ENCODE measurements at regions not wholly inside any gene's neighbourhood (a gene's known extent, or its start where the extent isn't known, plus 50 kb on each side); places are given as distances from the start of the nearest gene placed in this dataset.

GRCh38 chr5:170159947-170160346 lies 54.2 kb downstream of the FOXI1 start:
- TF ChIP-seq CTCF (IDR thresholded peaks at IDR 0.05; ENCODE audit: low read depth, low read length), result no peak
- Histone ChIP-seq H3K4me3 (ENCODE audit: low read depth, low read length) (no peak overlapping the region), H3K9me3 (ENCODE audit: control insufficient read depth, insufficient read depth, low read length) (no peaks in the 10 kb centered on the region), H3K27me3 (ENCODE audit: control insufficient read depth, insufficient read depth, low read length) (no peaks in the 10 kb centered on the region), H3K27ac (ENCODE audit: low read depth, low read length) (no peak overlapping the region)
- no peak for DNase-seq (ENCODE audit: low read depth, low spot score)
- CTCF ChIA-PET, result no interaction called here
- POLR2A ChIA-PET, result no interaction called here

GRCh38 chr5:170161069-170161468 lies 55.4 kb downstream of the FOXI1 start:
- no peak overlapping the region for H3K27ac ChIP-seq (ENCODE audit: low read depth, low read length)
- POLR2A ChIA-PET, result interaction anchor here (0.6 kb wide), 1 partner anchor 374 kb away, joined by 4 read pairs; no protein-coding TSS in a partner anchor
- H3K9me3 ChIP-seq (ENCODE audit: control insufficient read depth, insufficient read depth, low read length), result no peaks in the 10 kb centered on the region
- no peaks in the 10 kb centered on the region for H3K27me3 ChIP-seq (ENCODE audit: control insufficient read depth, insufficient read depth, low read length)
- DNase-seq (ENCODE audit: low read depth, low spot score), result no peak
- CTCF ChIA-PET, result interaction anchor here (1.1 to 1.7 kb wide), 2 partner anchors 23 to 61 kb away, joined by 3 to 4 read pairs; no protein-coding TSS in a partner anchor
- TF ChIP-seq CTCF (IDR thresholded peaks at IDR 0.05; ENCODE audit: low read depth, low read length), result no peak
- H3K4me3 ChIP-seq (ENCODE audit: low read depth, low read length), result no peak overlapping the region

GRCh38 chr5:170162631-170163321 lies 57.1 kb downstream of the FOXI1 start:
- Histone ChIP-seq H3K9me3 (ENCODE audit: control insufficient read depth, insufficient read depth, low read length) (no peaks in the 10 kb centered on the region), H3K27ac (ENCODE audit: low read depth, low read length) (no peak overlapping the region), H3K27me3 (ENCODE audit: control insufficient read depth, insufficient read depth, low read length) (no peaks in the 10 kb centered on the region), H3K4me3 (ENCODE audit: low read depth, low read length) (no peak overlapping the region)
- TF ChIP-seq CTCF (IDR thresholded peaks at IDR 0.05; ENCODE audit: low read depth, low read length), result no peak
- DNase-seq (ENCODE audit: low read depth, low spot score), result no peak
- ChIA-PET POLR2A (no interaction called here), CTCF (no interaction called here)

- Histone ChIP-seq H3K9me3 (ENCODE audit: control insufficient read depth, insufficient read depth, low read length) (no peaks in the 10 kb centered on the region), H3K27ac (ENCODE audit: low read depth, low read length) (no peak overlapping the region), H3K27me3 (ENCODE audit: control insufficient read depth, insufficient read depth, low read length) (peaks cover 2% of the 10 kb centered on the region), H3K4me3 (ENCODE audit: low read depth, low read length) (no peak overlapping the region)
- TF ChIP-seq CTCF (IDR thresholded peaks at IDR 0.05; ENCODE audit: low read depth, low read length), result no peak
- ChIA-PET CTCF (no interaction called here), POLR2A (no interaction called here)
- no peak for DNase-seq (ENCODE audit: low read depth, low spot score)
These were observed 58.4 kb downstream of the FOXI1 start for GRCh38 chr5:170164087-170164486.

- POLR2A ChIA-PET, result no interaction called here
- DNase-seq (ENCODE audit: low read depth, low spot score), result no peak
- Histone ChIP-seq H3K27ac (ENCODE audit: low read depth, low read length) (no peak overlapping the region), H3K27me3 (ENCODE audit: control insufficient read depth, insufficient read depth, low read length) (peaks cover 2% of the 10 kb centered on the region), H3K4me3 (ENCODE audit: low read depth, low read length) (no peak overlapping the region), H3K9me3 (ENCODE audit: control insufficient read depth, insufficient read depth, low read length) (no peaks in the 10 kb centered on the region)
- no peak for TF ChIP-seq CTCF (IDR thresholded peaks at IDR 0.05; ENCODE audit: low read depth, low read length)
- CTCF ChIA-PET, result no interaction called here
These were observed 59.2 kb downstream of the FOXI1 start for GRCh38 chr5:170164921-170165320.

Data from AG04450 (cell line).